NCI-H460 (cell line): ENCODE measurements at regions not wholly inside any gene's neighbourhood (a gene's known extent, or its start where the extent isn't known, plus 50 kb on each side); places are given as distances from the start of the nearest gene placed in this dataset.

Experiments
- DNase-seq: peaks from one replicate; pipeline ENCODE4 v3.0.0-alpha.2; 2016; ENCODE audit warnings: low read depth; ENCODE audit errors: extremely low read depth

DNA sequence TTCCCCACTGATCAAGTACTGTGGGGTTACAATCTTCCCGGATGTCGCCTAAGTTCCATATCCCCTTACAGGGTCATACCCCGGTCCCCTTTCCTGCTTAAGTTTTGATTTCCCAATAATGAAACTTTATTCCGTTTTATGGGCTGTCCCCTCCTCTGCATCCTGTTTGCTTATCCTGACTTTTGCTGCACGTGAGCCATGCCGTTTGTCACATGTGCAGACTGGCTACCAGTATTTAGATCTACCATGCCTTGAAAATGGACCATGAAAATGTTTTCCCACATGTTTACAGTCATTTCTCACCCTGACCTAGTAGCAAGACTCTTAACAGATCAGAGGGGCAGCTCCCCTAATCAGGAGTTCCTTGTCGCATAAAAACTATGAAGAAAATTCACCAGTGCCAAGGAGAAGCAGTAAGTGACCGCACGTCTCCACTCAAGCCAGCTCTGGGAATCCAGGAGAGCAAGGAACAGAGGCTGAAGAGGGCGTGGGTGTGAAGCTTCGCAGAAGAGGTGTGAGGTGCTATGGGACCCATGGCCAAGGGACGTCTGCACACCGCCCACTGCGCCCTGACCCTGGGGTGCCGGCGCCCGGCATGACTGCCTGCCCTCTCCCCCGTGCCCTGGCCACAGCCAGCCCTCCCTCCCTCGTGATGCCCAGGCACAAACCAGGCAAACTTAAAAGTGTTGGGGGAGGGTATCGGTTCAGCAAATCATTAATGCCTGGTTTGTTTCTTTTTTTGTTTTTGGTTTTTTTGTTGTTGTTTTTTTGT is 440.8 kb upstream of the SALL3 start:
- no peak for DNase-seq

GRCh38 chr18:78540636-78541529 is 438.7 kb upstream of the SALL3 start:
- no peak for DNase-seq

DNA sequence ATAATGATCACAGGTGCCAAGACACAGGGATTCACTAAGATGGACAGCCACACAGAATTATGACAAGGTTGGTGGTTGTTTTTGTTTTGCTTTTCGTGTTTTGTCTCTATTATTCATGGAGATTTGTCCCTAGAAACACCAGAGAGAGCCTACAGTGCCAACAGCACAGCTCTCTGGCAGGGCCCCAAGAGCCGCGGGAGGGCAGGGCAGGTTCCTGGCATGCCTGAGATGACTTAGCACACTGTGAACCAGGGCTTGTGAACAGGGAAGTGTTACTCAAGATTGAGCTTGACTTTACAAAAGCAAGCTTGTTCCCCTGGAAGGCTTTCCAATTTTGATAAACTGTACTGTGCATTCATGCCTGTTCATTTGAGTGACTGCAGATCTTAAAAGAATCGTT is 437.4 kb upstream of the SALL3 start:
- no peak for DNase-seq

DNA sequence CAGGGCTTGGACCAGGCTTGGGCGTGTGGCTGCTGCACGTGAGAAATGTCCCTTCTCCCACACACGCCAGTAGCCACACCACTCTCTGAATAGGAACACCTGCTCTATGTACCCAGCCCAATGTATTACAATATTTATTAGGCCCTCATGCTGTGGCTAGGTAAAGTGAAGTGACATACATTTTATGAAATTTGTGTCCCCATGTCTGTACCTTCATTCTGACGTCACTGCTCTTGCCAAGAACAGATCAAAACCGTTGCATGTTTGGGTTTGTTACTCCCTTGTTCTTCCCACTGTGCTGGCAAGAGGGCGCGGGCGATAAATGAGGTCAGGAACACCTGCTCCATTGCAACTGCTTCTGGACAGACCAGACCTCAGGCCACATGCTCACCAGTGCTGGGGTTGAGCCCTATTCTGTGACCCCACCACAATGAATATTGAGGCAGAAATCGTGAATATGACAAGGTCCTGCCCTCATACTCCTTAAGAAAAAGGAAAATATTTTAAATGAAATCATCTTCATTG is 436.4 kb upstream of the SALL3 start:
- DNase-seq: no peak

- DNase-seq: no peak
Observed at GRCh38 chr18:78546281-78546680, 433.3 kb upstream of the SALL3 start.

DNA sequence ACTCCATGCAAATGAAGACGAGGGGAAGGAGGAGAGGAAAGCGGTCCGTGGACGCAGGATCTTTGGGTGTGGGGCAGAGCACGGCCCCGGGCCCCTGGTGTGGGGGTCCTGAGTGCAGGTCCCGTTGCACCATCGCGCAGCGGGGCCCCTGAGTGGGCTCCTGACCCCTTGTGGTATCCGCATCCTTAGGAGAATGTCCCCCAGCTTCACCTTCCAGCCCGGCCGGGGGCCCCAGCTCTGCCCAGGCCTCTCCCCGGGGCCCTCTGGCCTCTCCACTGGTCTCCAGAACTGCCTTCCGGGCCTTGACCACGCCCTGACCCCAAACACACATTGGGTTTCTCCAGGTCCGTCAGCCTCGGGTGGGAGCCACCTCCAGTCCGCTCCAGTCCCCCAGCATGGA is 431.8 kb upstream of the SALL3 start:
- DNase-seq: no peak

DNA sequence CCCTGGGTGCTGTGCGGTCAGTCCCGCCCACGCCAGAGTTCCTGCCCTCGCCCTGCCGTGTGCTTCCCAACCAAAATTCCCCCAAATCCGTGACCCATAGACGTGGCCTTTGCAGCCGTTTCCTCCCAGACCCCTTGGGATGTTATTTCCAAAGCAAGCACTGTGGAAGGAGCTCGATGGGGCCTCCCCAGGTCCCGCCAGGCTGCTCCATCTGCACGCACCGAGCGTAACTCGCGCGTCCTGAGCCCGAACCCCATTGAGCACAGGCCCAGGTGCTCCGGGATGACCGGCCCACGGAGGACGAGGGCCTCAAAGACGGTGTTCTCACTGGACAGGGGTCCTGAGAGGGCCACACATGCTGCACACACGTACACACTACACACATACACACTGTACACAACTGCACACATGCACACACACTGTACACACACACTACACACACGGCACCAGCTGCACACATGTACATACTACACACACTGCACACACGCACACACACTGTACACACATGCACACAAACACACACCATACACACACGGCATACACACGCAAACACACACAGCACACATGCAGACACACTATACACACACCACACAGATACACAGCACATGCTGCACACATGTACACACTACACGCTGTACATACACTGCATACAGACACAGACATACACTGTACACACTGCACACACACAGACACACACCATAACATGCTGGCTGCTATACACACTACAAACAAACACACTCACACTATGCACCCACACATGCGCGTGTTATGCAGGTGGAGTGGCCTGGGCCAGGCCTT is 431.2 kb upstream of the SALL3 start:
- DNase-seq: no peak

- no peak for DNase-seq
Observed at GRCh38 chr18:78549971-78550370, 429.6 kb upstream of the SALL3 start.

GRCh38 chr18:78554944-78555608 is 424.5 kb upstream of the SALL3 start:
- no peak for DNase-seq

- no peak for DNase-seq
Observed at GRCh38 chr18:78557371-78557770, 422.2 kb upstream of the SALL3 start.

GRCh38 chr18:78558101-78558810 is 421.4 kb upstream of the SALL3 start:
- DNase-seq: no peak

- DNase-seq: no peak
Observed at GRCh38 chr18:78558948-78559347, 420.7 kb upstream of the SALL3 start.

GRCh38 chr18:78559584-78559983 is 420.0 kb upstream of the SALL3 start:
- no peak for DNase-seq

GRCh38 chr18:78561757-78562510 is 417.7 kb upstream of the SALL3 start:
- DNase-seq: no peak

- DNase-seq: no peak
Observed at GRCh38 chr18:78562531-78562961, 417.1 kb upstream of the SALL3 start.

- DNase-seq: no peak
Observed at GRCh38 chr18:78563110-78563509, 416.5 kb upstream of the SALL3 start.

DNA sequence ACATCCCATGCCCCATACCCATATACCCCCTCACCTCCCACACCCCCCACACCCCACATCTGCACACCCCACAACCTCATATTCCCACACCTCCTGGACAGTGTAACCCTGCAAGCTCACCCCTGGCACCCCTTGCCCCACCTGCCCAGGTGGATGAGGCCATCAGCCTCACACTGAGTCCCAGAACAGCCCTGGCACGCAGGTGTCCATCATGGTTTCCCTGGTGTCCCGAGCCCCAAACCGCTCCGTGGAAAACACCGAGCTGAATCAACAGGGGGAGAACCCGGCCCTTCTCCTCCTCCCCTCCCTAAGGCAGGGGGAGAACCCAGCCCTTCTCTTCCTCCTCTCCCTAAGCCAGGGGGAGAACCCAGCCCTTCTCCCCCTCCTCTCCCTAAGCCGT is 415.6 kb upstream of the SALL3 start:
- no peak for DNase-seq

- DNase-seq: no peak
Observed at GRCh38 chr18:78564518-78564917, 415.1 kb upstream of the SALL3 start.

- DNase-seq: no peak
Observed at GRCh38 chr18:78565240-78565639, 414.4 kb upstream of the SALL3 start.
